ENCODE measurements at regions not wholly inside any gene's neighbourhood (a gene's known extent, or its start where the extent isn't known, plus 50 kb on each side); places are given as distances from the start of the nearest gene placed in this dataset.
A peak's percentile ranks its signal among the peaks of the same experiment; 100 is the strongest.
"Not testable (repeated sequence)": the region's sequence is repeated elsewhere in the genome, so short reads cannot be mapped to it uniquely, and the experiment has no call there.

DNA sequence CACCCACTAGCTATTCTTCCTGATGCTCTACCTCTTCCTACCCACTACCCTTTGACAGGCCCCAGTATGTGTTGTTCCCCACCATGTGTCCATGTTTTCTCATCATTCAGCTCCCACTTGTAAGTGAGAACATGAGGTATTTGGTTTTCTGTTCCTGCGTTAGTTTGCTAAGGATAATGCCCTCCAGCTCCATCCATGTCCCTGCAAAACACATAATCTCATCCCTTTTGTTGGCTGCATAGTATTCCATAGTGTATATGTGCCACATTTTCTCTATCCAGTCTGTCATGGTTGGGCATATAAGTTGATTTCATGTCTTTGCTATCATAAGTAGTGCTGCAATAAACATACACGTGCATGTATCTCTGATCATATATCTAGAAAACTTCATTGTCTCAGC is 218.3 kb upstream of the STXBP5 start:
- TF ChIP-seq, protein P1, sequence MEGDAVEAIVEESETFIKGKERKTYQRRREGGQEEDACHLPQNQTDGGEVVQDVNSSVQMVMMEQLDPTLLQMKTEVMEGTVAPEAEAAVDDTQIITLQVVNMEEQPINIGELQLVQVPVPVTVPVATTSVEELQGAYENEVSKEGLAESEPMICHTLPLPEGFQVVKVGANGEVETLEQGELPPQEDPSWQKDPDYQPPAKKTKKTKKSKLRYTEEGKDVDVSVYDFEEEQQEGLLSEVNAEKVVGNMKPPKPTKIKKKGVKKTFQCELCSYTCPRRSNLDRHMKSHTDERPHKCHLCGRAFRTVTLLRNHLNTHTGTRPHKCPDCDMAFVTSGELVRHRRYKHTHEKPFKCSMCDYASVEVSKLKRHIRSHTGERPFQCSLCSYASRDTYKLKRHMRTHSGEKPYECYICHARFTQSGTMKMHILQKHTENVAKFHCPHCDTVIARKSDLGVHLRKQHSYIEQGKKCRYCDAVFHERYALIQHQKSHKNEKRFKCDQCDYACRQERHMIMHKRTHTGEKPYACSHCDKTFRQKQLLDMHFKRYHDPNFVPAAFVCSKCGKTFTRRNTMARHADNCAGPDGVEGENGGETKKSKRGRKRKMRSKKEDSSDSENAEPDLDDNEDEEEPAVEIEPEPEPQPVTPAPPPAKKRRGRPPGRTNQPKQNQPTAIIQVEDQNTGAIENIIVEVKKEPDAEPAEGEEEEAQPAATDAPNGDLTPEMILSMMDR (IDR thresholded peaks at IDR 0.05; ENCODE audit: low read depth, low read length): no peak
- DNase-seq (ENCODE audit: low read depth, low spot score): no peak
- in situ Hi-C loops (cut with HindIII; ENCODE audit: low sequenced_read_pairs): no loop called here
- no peak overlapping the region for H3K4me3 ChIP-seq (ENCODE audit: low read depth, low read length)

DNA sequence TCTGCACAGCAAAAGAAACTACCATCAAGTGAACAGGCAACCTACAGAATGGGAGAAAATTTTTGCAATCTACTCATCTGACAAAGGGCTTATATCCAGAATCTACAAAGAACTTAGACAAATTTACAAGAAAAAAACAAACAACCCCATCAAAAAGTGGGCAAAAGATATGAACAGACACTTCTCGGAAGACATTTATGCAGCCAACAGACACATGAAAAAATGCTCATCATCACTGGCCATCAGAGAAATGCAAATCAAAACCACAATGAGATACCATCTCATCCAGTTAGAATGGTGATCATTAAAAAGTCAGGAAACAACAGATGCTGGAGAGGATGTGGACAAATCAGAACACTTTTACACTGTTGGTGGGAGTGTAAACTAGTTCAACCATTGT is 216.3 kb upstream of the STXBP5 start:
- in situ Hi-C loops (cut with HindIII; ENCODE audit: low sequenced_read_pairs); H3K4me3 ChIP-seq (ENCODE audit: low read depth, low read length); DNase-seq (ENCODE audit: low read depth, low spot score): not testable (repeated sequence)

DNA sequence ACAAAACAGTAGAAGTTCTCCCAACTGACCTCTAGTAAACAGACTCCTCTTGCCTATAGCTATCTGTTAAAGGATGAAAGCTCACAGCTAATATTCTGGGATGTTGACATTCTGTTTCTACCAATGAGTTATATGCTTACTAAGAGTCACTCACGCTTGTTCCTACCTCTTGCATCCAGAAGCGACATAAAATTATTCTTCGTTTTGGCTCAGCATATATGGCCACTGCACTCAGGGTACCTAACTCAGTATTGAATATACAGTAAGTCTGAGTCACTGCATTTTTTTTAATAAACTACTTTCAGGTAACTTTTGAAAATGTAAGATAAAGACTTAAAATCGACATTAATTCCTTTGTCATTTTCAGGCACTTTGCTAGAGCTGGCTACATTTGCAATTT is 214.4 kb upstream of the STXBP5 start:
- in situ Hi-C loops (cut with HindIII; ENCODE audit: low sequenced_read_pairs): no loop called here
- TF ChIP-seq, protein P1 (IDR thresholded peaks at IDR 0.05; ENCODE audit: low read depth, low read length): no peak
- no peak overlapping the region for H3K4me3 ChIP-seq (ENCODE audit: low read depth, low read length)
- DNase-seq (ENCODE audit: low read depth, low spot score): no peak

DNA sequence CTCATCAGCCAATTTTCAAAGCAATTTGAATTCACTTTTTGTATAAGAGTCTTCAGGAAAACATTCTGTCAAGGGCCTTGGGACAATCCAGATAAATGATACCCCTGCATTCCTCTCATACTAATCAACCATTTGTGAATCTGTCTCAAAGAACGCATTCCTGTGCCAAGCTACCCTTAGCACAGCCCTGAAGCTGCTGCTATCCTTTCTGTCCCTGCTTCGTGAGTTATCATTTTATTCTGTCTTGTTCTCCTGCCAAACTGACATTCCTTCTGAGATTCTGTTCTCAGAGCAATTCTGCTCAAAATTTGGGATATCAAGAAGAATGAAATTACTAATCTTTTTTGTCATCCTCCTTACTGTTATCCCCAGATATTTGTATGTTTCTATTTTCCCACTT is 213.9 kb upstream of the STXBP5 start:
- in situ Hi-C loops (cut with HindIII; ENCODE audit: low sequenced_read_pairs): no loop called here
- H3K4me3 ChIP-seq (ENCODE audit: low read depth, low read length): no peak overlapping the region
- TF ChIP-seq, protein P1 (IDR thresholded peaks at IDR 0.05; ENCODE audit: low read depth, low read length): no peak
- peak; percentile 43 for DNase-seq (ENCODE audit: low read depth, low spot score)

DNA sequence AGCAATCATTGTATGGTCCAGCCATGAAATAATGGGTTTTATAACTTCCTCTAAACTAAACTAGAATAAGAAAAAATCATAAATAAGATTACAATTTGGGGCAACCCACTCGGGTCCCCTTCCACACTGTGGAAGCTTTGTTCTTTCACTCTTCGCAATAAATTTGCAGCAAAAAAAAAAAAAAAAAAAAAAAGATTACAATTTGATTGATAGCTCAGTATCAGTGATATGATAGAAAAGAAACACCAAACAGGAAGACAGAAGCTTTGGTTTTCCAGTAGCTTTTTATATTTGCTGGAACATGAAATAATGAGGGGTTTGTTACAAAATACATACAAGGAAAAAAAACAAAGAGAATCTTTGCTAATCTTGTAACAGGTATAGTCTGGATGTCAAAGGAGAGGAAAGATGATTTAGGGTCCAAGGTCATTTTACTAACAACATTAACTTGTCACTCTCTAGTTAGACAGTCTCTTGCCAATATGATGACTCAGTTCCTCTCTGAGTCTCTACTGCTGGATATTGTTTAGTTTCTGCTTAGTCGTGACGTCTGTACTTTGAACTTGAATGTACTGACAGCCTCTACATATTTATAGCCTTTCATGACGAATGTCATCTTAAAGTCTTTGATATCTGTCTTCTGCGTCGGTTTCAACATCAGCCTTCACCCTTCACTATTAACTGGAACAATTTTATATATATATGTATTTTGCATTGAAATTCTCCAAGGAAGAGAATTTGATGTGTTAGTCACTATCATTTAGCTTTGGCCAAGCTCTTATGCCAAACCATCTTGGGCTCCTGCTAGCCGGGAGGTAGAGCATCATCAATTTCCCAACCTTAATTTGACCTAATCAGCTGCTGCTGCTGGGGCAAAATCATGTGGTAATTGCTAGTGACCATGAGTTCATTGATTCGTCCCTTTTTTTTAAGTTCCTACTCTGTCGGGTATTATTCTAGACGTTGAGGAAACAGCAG is 213.1 kb upstream of the STXBP5 start:
- peak; percentile 77 for DNase-seq (ENCODE audit: low read depth, low spot score)
- in situ Hi-C loops (cut with HindIII; ENCODE audit: low sequenced_read_pairs): no loop called here
- H3K4me3 ChIP-seq (ENCODE audit: low read depth, low read length): no peak overlapping the region
- TF ChIP-seq, protein P1 (IDR thresholded peaks at IDR 0.05; ENCODE audit: low read depth, low read length): no peak

DNA sequence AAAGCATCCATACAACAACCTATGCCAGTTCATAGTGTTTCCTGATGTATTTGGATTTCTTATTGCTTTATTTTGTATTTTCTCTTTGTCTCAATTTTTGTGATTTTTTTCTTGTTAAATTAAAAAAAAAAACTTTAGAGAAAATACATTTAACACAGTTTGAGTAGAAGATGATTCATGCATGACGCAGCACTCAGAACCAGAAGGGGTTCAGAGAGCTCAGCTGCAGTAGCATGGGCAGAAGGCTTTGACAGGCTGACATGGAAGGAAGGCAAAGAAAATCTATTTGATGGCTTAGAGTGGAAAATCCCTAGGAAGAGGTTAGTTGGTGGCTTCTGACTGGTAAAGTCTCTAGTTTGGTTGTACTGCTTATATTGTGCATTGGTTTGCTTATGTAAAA is 207.2 kb upstream of the STXBP5 start:
- H3K4me3 ChIP-seq (ENCODE audit: low read depth, low read length): no peak overlapping the region
- peak; percentile 81 for DNase-seq (ENCODE audit: low read depth, low spot score)
- TF ChIP-seq, protein P1 (IDR thresholded peaks at IDR 0.05; ENCODE audit: low read depth, low read length): no peak
- in situ Hi-C loops (cut with HindIII; ENCODE audit: low sequenced_read_pairs): no loop called here

DNA sequence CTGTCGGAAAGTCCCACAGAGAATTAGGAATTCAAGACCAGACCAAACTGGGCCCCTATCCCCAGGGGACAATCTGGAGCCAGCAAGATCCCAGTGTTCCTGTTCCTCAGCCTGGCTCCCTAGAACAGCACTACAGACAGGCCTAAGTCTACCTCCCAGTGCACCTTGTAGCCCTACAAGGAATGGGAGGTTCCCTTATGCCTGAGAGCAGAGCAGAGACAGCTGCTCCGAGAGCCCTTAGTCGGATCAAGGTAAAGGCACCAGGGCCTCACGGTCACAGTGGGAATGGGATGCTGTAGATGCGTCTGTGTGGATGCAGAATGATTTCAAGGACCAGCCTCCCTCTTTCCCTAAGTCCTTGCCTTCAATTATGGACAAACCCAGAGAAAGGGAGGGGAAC is 204.5 kb upstream of the STXBP5 start:
- no peak overlapping the region for H3K4me3 ChIP-seq (ENCODE audit: low read depth, low read length)
- in situ Hi-C loops (cut with HindIII; ENCODE audit: low sequenced_read_pairs): no loop called here
- TF ChIP-seq, protein P1 (IDR thresholded peaks at IDR 0.05; ENCODE audit: low read depth, low read length): no peak
- no peak for DNase-seq (ENCODE audit: low read depth, low spot score)
